HepG2 (cell line): ENCODE measurements at regions not wholly inside any gene's neighbourhood (a gene's known extent, or its start where the extent isn't known, plus 50 kb on each side); places are given as distances from the start of the nearest gene placed in this dataset.

Experiments
- ATAC-seq: fragments of 200-7000 bp; cut with Tn5 transposase; 3 replicates; pipeline ENCODE4 v1.9.1; 2020; ENCODE audit warnings: mild to moderate bottlenecking, moderate library complexity
- BruUV-seq: library from RNA; stranded (reverse); fragments of 400-500 nt; replicated peaks from 2 replicates; lab custom pipeline; 2021; lab: Mats Ljungman, UMichigan
- CTCF ChIA-PET: fragments of 300-600 bp; formaldehyde crosslinking; extraction: SDS; loops from one replicate; lab custom pipeline; 2021; ENCODE audit warnings: low total read pairs, inconsistent platforms, low intra/inter-chr PET ratio; lab: Yijun Ruan, JAX
- POLR2A ChIA-PET: fragments of 350-600 bp; sonication (Branson Sonifier 250); formaldehyde crosslinking; loops from one replicate; lab custom pipeline; 2020; ENCODE audit warnings: antibody characterized with exemption, inconsistent platforms; lab: Yijun Ruan, JAX
- DNase-seq: peaks from one replicate; pipeline ENCODE4 v3.0.0-alpha.2; 2015; ENCODE audit warnings: low spot score
- FAIRE-seq: peaks from 3 replicates; lab custom pipeline; 2011; peaks lifted over from hg19 to GRCh38; lab: Jason Lieb, UNC
- H2AFZ ChIP-seq: one replicate; pipeline ENCODE4 v1.6.1; 2011; ENCODE audit warnings: low read length, inconsistent platforms
- H3K27ac ChIP-seq: fragments of 300-600 bp; 3 replicates; pipeline ENCODE4 v1.8.0; 2011; ENCODE audit warnings: mixed run types, mild to moderate bottlenecking, mixed read lengths, low read length, inconsistent platforms; ENCODE audit not compliant: insufficient read depth; ENCODE audit errors: extremely low read length
- H3K27me3 ChIP-seq, 2 experiments: fragments of 200-600 bp in 1 of 2; 2 replicates in 1 of 2; 3 replicates in 1 of 2; pipeline versions ENCODE4 v1.6.0 to v1.8.0; 2011; ENCODE audit warnings: low read length in 2 of 2, mild to moderate bottlenecking in 2 of 2, moderate library complexity in 2 of 2, inconsistent platforms in 1 of 2; ENCODE audit not compliant: insufficient read depth in 2 of 2, control insufficient read depth in 1 of 2
- H3K36me3 ChIP-seq, 2 experiments: fragments of 200-600 bp in 1 of 2; replicated peaks in 1 of 2; 2 replicates in 1 of 2; 3 replicates in 1 of 2; pipeline versions ENCODE4 v1.5.1 to v1.8.0; 2011; ENCODE audit warnings: low read length in 2 of 2, inconsistent platforms in 1 of 2; ENCODE audit not compliant: insufficient read depth in 2 of 2, control insufficient read depth in 1 of 2
- H3K4me1 ChIP-seq: 2 replicates; pipeline ENCODE4 v1.5.1; 2012; ENCODE audit warnings: low read length, inconsistent platforms; ENCODE audit not compliant: insufficient read depth
- H3K4me2 ChIP-seq: 2 replicates; pipeline ENCODE4 v1.6.0; 2011; ENCODE audit warnings: low read depth, low read length, inconsistent platforms
- H3K4me3 ChIP-seq, 3 experiments: fragments of 200-600 bp in 1 of 3; sonication (generic), shearing (Covaris generic) in 1 of 3; replicated peaks in 1 of 3; 2 replicates each; pipeline ENCODE4 v1.5.1; 2011 to 2016; ENCODE audit warnings: low read length in 3 of 3, inconsistent platforms in 2 of 3, low read depth in 2 of 3, mild to moderate bottlenecking in 2 of 3, control low read depth in 1 of 3, mixed read lengths in 1 of 3; ENCODE audit not compliant: insufficient read depth in 1 of 3
- H3K79me2 ChIP-seq: one replicate; pipeline ENCODE4 v1.6.1; 2011; ENCODE audit warnings: low read length, inconsistent platforms; ENCODE audit not compliant: insufficient read depth
- H3K9ac ChIP-seq: 2 replicates; pipeline ENCODE4 v1.6.0; 2011; ENCODE audit warnings: mild to moderate bottlenecking, low read depth, low read length, inconsistent platforms; ENCODE audit not compliant: insufficient read depth
- H3K9me3 ChIP-seq: 2 replicates; pipeline ENCODE4 v1.5.1; 2012; ENCODE audit warnings: mild to moderate bottlenecking, low read length
- H4K20me1 ChIP-seq: 2 replicates; pipeline ENCODE4 v1.6.0; 2011; ENCODE audit warnings: inconsistent platforms, mild to moderate bottlenecking, low read length, moderate library complexity; ENCODE audit not compliant: insufficient read depth
- CSRNP2 ChIP-seq: sonication (generic); formaldehyde crosslinking; conservative IDR thresholded peaks from 2 replicates; pipeline ENCODE4 v1.8.0; 2022; ENCODE audit warnings: low read depth, missing genetic modification reagents
- MXI1 ChIP-seq: IDR thresholded peaks from 3 replicates; pipeline ENCODE4 v1.6.1; 2012; ENCODE audit warnings: low read depth, low read length, inconsistent platforms, borderline replicate concordance
- MYC ChIP-seq: sonication (generic); formaldehyde crosslinking; IDR thresholded peaks from 2 replicates; pipeline ENCODE4 v1.9.0; 2021; ENCODE audit warnings: missing genetic modification reagents, borderline replicate concordance
- PLSCR1 ChIP-seq: sonication (generic); formaldehyde crosslinking; IDR thresholded peaks from 2 replicates; pipeline ENCODE4 v1.5.0; 2020; ENCODE audit warnings: missing genetic modification reagents, mild to moderate bottlenecking, borderline replicate concordance
- YEATS2 ChIP-seq: sonication (generic); formaldehyde crosslinking; IDR thresholded peaks from 2 replicates; pipeline ENCODE4 v1.4.0; 2020; ENCODE audit warnings: missing genetic modification reagents, borderline replicate concordance
- ZMYM4 ChIP-seq: sonication (generic); formaldehyde crosslinking; IDR thresholded peaks from 2 replicates; pipeline ENCODE4 v1.8.1; 2023; ENCODE audit warnings: mild to moderate bottlenecking, missing genetic modification reagents
- ZNF121 ChIP-seq: sonication (generic); formaldehyde crosslinking; IDR thresholded peaks from 2 replicates; pipeline ENCODE4 v1.5.0; 2020; ENCODE audit warnings: mild to moderate bottlenecking, missing genetic modification reagents
- ZNF816 ChIP-seq: sonication (generic); formaldehyde crosslinking; IDR thresholded peaks from 2 replicates; pipeline ENCODE4 v1.8.0; 2022; ENCODE audit warnings: missing genetic modification reagents, mild to moderate bottlenecking, borderline replicate concordance
- WGBS: methylation state at CpG from one replicate; pipeline ENCODE4 v1.1.6; 2017; ENCODE audit warnings: low lambda C conversion rate; 5-methylcytosine and 5-hydroxymethylcytosine counted together
- in situ Hi-C: cut with HindIII; loops from 2 replicates; pipeline ENCODE4 v1.10.0; 2017; ENCODE audit warnings: low pct_unique_long_range_greater_than_20kb; ENCODE audit not compliant: extremely low pct_ligation_motif_present
- intact Hi-C: fragments of 100-400 bp; cut with micrococcal nuclease; formaldehyde crosslinking; loops from one replicate; pipeline ENCODE4 v1.10.0; 2022; ENCODE audit not compliant: unreplicated experiment
- TF ChIP-seq, protein P1 (sequence below): sonication (generic); formaldehyde crosslinking; IDR thresholded peaks from 2 replicates; pipeline ENCODE4 v1.8.1; 2022; ENCODE audit warnings: low read depth, mild to moderate bottlenecking, missing genetic modification reagents
- TF ChIP-seq, protein P2 (sequence below): IDR thresholded peaks from 2 replicates; pipeline ENCODE4 v1.6.1; 2016; ENCODE audit warnings: missing compliant biosample characterization, missing genetic modification reagents, borderline replicate concordance

- Histone ChIP-seq H3K27me3 (no peaks in the 10 kb centered on the region), H3K9me3 (no peaks in the 10 kb centered on the region), H4K20me1 (no peaks in the 10 kb centered on the region), H3K4me1 (no peaks in the 10 kb centered on the region)
- CTCF ChIA-PET = no interaction called here
- DNase-seq (no peak), FAIRE-seq (no peak), ATAC-seq (no peak)
- 0% methylated on average over 2 of the region's 2 CpGs for WGBS
- intact Hi-C loops = no loop called here
- POLR2A ChIA-PET = no interaction called here
- TF ChIP-seq MYC (CRISPR knock-in tag) (no peak), ZNF816 (CRISPR knock-in tag) (no peak), CSRNP2 (CRISPR knock-in tag) (no peak), ZNF121 (CRISPR knock-in tag) (no peak), MXI1 (no peak), YEATS2 (CRISPR knock-in tag) (no peak), ZMYM4 (CRISPR knock-in tag) (no peak), PLSCR1 (CRISPR knock-in tag) (no peak)
- TF ChIP-seq, protein P1, sequence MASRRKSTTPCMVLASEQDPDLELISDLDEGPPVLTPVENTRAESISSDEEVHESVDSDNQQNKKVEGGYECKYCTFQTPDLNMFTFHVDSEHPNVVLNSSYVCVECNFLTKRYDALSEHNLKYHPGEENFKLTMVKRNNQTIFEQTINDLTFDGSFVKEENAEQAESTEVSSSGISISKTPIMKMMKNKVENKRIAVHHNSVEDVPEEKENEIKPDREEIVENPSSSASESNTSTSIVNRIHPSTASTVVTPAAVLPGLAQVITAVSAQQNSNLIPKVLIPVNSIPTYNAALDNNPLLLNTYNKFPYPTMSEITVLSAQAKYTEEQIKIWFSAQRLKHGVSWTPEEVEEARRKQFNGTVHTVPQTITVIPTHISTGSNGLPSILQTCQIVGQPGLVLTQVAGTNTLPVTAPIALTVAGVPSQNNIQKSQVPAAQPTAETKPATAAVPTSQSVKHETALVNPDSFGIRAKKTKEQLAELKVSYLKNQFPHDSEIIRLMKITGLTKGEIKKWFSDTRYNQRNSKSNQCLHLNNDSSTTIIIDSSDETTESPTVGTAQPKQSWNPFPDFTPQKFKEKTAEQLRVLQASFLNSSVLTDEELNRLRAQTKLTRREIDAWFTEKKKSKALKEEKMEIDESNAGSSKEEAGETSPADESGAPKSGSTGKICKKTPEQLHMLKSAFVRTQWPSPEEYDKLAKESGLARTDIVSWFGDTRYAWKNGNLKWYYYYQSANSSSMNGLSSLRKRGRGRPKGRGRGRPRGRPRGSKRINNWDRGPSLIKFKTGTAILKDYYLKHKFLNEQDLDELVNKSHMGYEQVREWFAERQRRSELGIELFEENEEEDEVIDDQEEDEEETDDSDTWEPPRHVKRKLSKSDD (CRISPR knock-in tag) = no peak
- TF ChIP-seq, protein P2, sequence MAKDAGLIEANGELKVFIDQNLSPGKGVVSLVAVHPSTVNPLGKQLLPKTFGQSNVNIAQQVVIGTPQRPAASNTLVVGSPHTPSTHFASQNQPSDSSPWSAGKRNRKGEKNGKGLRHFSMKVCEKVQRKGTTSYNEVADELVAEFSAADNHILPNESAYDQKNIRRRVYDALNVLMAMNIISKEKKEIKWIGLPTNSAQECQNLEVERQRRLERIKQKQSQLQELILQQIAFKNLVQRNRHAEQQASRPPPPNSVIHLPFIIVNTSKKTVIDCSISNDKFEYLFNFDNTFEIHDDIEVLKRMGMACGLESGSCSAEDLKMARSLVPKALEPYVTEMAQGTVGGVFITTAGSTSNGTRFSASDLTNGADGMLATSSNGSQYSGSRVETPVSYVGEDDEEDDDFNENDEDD (CRISPR knock-in tag) = no peak
- TF ChIP-seq, all 625 proteins: peak for 0
- no peaks in the 10 kb centered on the region for H3K79me2 ChIP-seq
- no peak overlapping the region for H3K4me2 ChIP-seq
- H2AFZ ChIP-seq = no peak overlapping the region
- H3K9ac ChIP-seq = no peak overlapping the region
- in situ Hi-C loops = no loop called here
- H3K4me3 ChIP-seq = no peak overlapping the region
- no peaks in the 10 kb centered on the region for H3K36me3 ChIP-seq
- H3K27ac ChIP-seq = no peak overlapping the region
- BruUV-seq = no TSS peak
Observed at GRCh38 chr18:67672155-67672554, 155.6 kb upstream of the DSEL start.
